Ishikawa (cell line): ENCODE measurements at regions not wholly inside any gene's neighbourhood (a gene's known extent, or its start where the extent isn't known, plus 50 kb on each side); places are given as distances from the start of the nearest gene placed in this dataset.

Source experiments
- EP300 ChIP-seq: IDR thresholded peaks from 2 replicates; pipeline ENCODE4 v1.6.1; 2012; ENCODE audit warnings: borderline replicate concordance
- FOXM1 ChIP-seq: IDR thresholded peaks from 2 replicates; pipeline ENCODE4 v1.6.1; 2012; ENCODE audit warnings: low read depth, borderline replicate concordance

- TF ChIP-seq FOXM1, result no peak
- TF ChIP-seq EP300, result no peak
Observed at GRCh38 chr21:38752051-38752505, 53.7 kb upstream of the ETS2 start.
